Endothelial cell of umbilical vein (primary cell): ENCODE measurements at regions not wholly inside any gene's neighbourhood (a gene's known extent, or its start where the extent isn't known, plus 50 kb on each side); places are given as distances from the start of the nearest gene placed in this dataset.

Experiments
- BruUV-seq: library from RNA; stranded (reverse); fragments of 400-500 nt; replicated peaks from 2 replicates; lab custom pipeline; 2021; lab: Mats Ljungman, UMichigan
- CTCF ChIA-PET: fragments of 300-600, 350-600 bp; sonication (Branson Sonifier 250); formaldehyde crosslinking; loops from one replicate; lab custom pipeline; 2021; ENCODE audit warnings: antibody characterized with exemption, inconsistent platforms; lab: Charles Lee
- POLR2A ChIA-PET: fragments of 300-600, 350-600 bp; sonication (Branson Sonifier 250); formaldehyde crosslinking; loops from one replicate; lab custom pipeline; 2021; ENCODE audit warnings: antibody characterized with exemption, inconsistent platforms; lab: Charles Lee
- DNase-seq: peaks from one replicate; pipeline ENCODE4 v3.0.0-alpha.2; 2011; ENCODE audit warnings: low read depth, low spot score
- FAIRE-seq: peaks from 2 replicates; lab custom pipeline; 2011; peaks lifted over from hg19 to GRCh38; lab: Jason Lieb, UNC
- H2AFZ ChIP-seq: 2 replicates; pipeline ENCODE4 v1.6.0; 2012; ENCODE audit warnings: low read depth, low read length, control low read depth, inconsistent platforms
- H3K27ac ChIP-seq: 2 replicates; pipeline ENCODE4 v1.5.1; 2011; ENCODE audit warnings: low read depth, mild to moderate bottlenecking, control low read depth, low read length, moderate library complexity; ENCODE audit not compliant: insufficient read depth
- H3K27me3 ChIP-seq, 2 experiments: 2 replicates each; pipeline versions ENCODE4 v1.6.0 to v1.6.1; 2011; ENCODE audit warnings: low read length in 2 of 2, mixed read lengths in 1 of 2; ENCODE audit not compliant: control insufficient read depth in 2 of 2, insufficient read depth in 2 of 2
- H3K36me3 ChIP-seq, 2 experiments: 2 replicates in 1 of 2; 3 replicates in 1 of 2; pipeline ENCODE4 v1.5.1; 2011; ENCODE audit warnings: low read length in 2 of 2, mild to moderate bottlenecking in 1 of 2, moderate library complexity in 1 of 2; ENCODE audit not compliant: control insufficient read depth in 2 of 2, insufficient read depth in 2 of 2; ENCODE audit errors: extremely low read depth in 1 of 2
- H3K4me1 ChIP-seq: 3 replicates; pipeline ENCODE4 v1.5.1; 2011; ENCODE audit warnings: mild to moderate bottlenecking, low read length; ENCODE audit not compliant: control insufficient read depth, insufficient read depth; ENCODE audit errors: extremely low read depth
- H3K4me2 ChIP-seq: 2 replicates; pipeline ENCODE4 v1.6.1; 2011; ENCODE audit warnings: low read length, control low read depth, mixed read lengths; ENCODE audit not compliant: insufficient read depth
- H3K4me3 ChIP-seq, 3 experiments: fragments of 200-600 bp in 1 of 3; sonication (generic), shearing (Covaris generic) in 1 of 3; replicated peaks in 1 of 3; 2 replicates each; pipeline ENCODE4 v1.5.1; 2011 to 2016; ENCODE audit warnings: control low read depth in 3 of 3, low read length in 3 of 3, mild to moderate bottlenecking in 2 of 3, inconsistent platforms in 1 of 3, low read depth in 1 of 3, moderate library complexity in 1 of 3; ENCODE audit not compliant: insufficient read depth in 1 of 3
- H3K79me2 ChIP-seq: 2 replicates; pipeline ENCODE4 v1.6.0; 2012; ENCODE audit warnings: low read length, inconsistent platforms; ENCODE audit not compliant: control insufficient read depth, insufficient read depth
- H3K9ac ChIP-seq: replicated peaks from 2 replicates; pipeline ENCODE3; 2011; ENCODE audit warnings: low read length, control low read depth; ENCODE audit not compliant: insufficient read depth; ENCODE audit errors: extremely low read depth
- H3K9me1 ChIP-seq: replicated peaks from 3 replicates; pipeline ENCODE4 v1.6.0; 2011; ENCODE audit warnings: mild to moderate bottlenecking, low read length; ENCODE audit not compliant: control insufficient read depth, insufficient read depth; ENCODE audit errors: extremely low read depth
- H3K9me3 ChIP-seq: replicated peaks from 2 replicates; pipeline ENCODE4 v1.5.1; 2012; ENCODE audit warnings: low read length, inconsistent platforms; ENCODE audit not compliant: control insufficient read depth, insufficient read depth
- H4K20me1 ChIP-seq: replicated peaks from 2 replicates; pipeline ENCODE3; 2011; ENCODE audit warnings: mild to moderate bottlenecking, low read length; ENCODE audit not compliant: control insufficient read depth, insufficient read depth; ENCODE audit errors: extremely low read depth
- CTCF ChIP-seq, 2 donors: IDR thresholded peaks; 1 replicate in 1 of 2; 2 replicates in 1 of 2; pipeline ENCODE4 v1.5.1; 2011; ENCODE audit warnings: low read length in 2 of 2, mild to moderate bottlenecking in 2 of 2, moderate library complexity in 2 of 2, control low read depth in 1 of 2, inconsistent platforms in 1 of 2, low read depth in 1 of 2; ENCODE audit not compliant: insufficient read depth in 1 of 2; ENCODE audit errors: extremely low read depth in 1 of 2
- EZH2 ChIP-seq: IDR thresholded peaks from 2 replicates; pipeline ENCODE4 v1.6.1; 2012; ENCODE audit warnings: borderline replicate concordance, low read depth, mild to moderate bottlenecking, moderate library complexity, low read length, inconsistent platforms; ENCODE audit not compliant: severe bottlenecking
- FOS ChIP-seq: IDR thresholded peaks from 2 replicates; pipeline ENCODE4 v1.6.1; 2011; ENCODE audit warnings: mild to moderate bottlenecking, low read length, moderate library complexity, borderline replicate concordance; ENCODE audit not compliant: insufficient read depth
- GATA2 ChIP-seq: IDR thresholded peaks from 2 replicates; pipeline ENCODE4 v1.7.0; 2011; ENCODE audit warnings: low read depth, mild to moderate bottlenecking, moderate library complexity, mixed read lengths, low read length; ENCODE audit not compliant: insufficient read length, insufficient read depth
- JUN ChIP-seq: IDR thresholded peaks from 2 replicates; pipeline ENCODE4 v1.6.1; 2011; ENCODE audit warnings: borderline replicate concordance, low read depth; ENCODE audit not compliant: insufficient read length, insufficient read depth
- MYC ChIP-seq: IDR thresholded peaks from one replicate; pipeline ENCODE4 v1.6.1; 2011; ENCODE audit warnings: mild to moderate bottlenecking, low read depth, low read length
- POLR2A ChIP-seq: IDR thresholded peaks from 2 replicates; pipeline ENCODE4 v1.6.1; 2012; ENCODE audit warnings: low read depth, mild to moderate bottlenecking, control low read depth, low read length
- POLR2AphosphoS5 ChIP-seq: IDR thresholded peaks from 2 replicates; pipeline ENCODE4 v1.6.1; 2012; ENCODE audit warnings: low read depth, mild to moderate bottlenecking, control low read depth, low read length, moderate library complexity; ENCODE audit not compliant: insufficient read depth
- dilution Hi-C: fragments of 300-500 bp; cut with MboI; formaldehyde crosslinking; loops from one replicate; pipeline ENCODE4 v1.15.0; 2019; ENCODE audit warnings: low sequenced_read_pairs; ENCODE audit not compliant: extremely low pct_ligation_motif_present
- intact Hi-C: fragments of 100-400 bp; cut with micrococcal nuclease; formaldehyde crosslinking; loops from one replicate; pipeline ENCODE4 v1.10.0; 2022
- TF ChIP-seq, protein P1 (sequence below): IDR thresholded peaks from 2 replicates; pipeline ENCODE4 v1.6.1; 2011; ENCODE audit not compliant: insufficient read depth, insufficient read length

- dilution Hi-C loops (no loop called here), intact Hi-C loops (loop anchor here (10.0 kb wide), 1 partner anchor 201 kb away; no protein-coding TSS in a partner anchor)
- Histone ChIP-seq H3K36me3 (no peaks in the 10 kb centered on the region), H3K4me3 (no peak overlapping the region), H3K4me2 (no peak overlapping the region), H3K4me1 (peaks cover 17% of the 10 kb centered on the region), H3K9ac (no peak overlapping the region), H2AFZ (no peak overlapping the region), H3K9me3 (no peaks in the 10 kb centered on the region), H3K9me1 (no peaks in the 10 kb centered on the region), H4K20me1 (no peaks in the 10 kb centered on the region), H3K27ac (no peak overlapping the region), H3K27me3 (no peaks in the 10 kb centered on the region), H3K79me2 (no peaks in the 10 kb centered on the region)
- BruUV-seq = no TSS peak
- TF ChIP-seq FOS = no peak
- no peak for TF ChIP-seq JUN
- TF ChIP-seq, protein P1, sequence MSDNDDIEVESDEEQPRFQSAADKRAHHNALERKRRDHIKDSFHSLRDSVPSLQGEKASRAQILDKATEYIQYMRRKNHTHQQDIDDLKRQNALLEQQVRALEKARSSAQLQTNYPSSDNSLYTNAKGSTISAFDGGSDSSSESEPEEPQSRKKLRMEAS = no peak
- no peak for TF ChIP-seq MYC
- TF ChIP-seq POLR2A = no peak
- TF ChIP-seq GATA2 = no peak
- no peak for TF ChIP-seq CTCF (IDR thresholded peaks at IDR 0.05; ENCODE audit: extremely low read depth in 1 of 2, insufficient read depth in 1 of 2, low read depth in 1 of 2, low read length in 2 of 2)
- TF ChIP-seq POLR2AphosphoS5 = no peak
- TF ChIP-seq EZH2 = no peak
- POLR2A ChIA-PET = no interaction called here
- CTCF ChIA-PET = interaction anchor here (0.9 to 1.5 kb wide), 6 partner anchors 14 to 298 kb away, joined by 3 to 4 read pairs (median 3); no protein-coding TSS in a partner anchor
- DNase-seq (no peak), FAIRE-seq (no peak)
Measured at GRCh38 chr13:40113643-40114304, 458.3 kb downstream of the COG6 start.
